Thyroid gland (tissue), 4 donors: ENCODE measurements at regions not wholly inside any gene's neighbourhood (a gene's known extent, or its start where the extent isn't known, plus 50 kb on each side); places are given as distances from the start of the nearest gene placed in this dataset.
"Not testable (repeated sequence)": the region's sequence is repeated elsewhere in the genome, so short reads cannot be mapped to it uniquely, and the experiment has no call there.

Experiments used
- DNase-seq, 2 donors: peaks; one replicate each; pipeline ENCODE4 v3.0.0-alpha.2; 2019
- H3K27ac ChIP-seq, 3 donors: fragments of 200-600 bp; sonication (generic); 1 replicate in 2 of 3; 2 replicates in 1 of 3; pipeline ENCODE4 v1.5.1; 2016 to 2019; ENCODE audit warnings: mild to moderate bottlenecking in 1 of 3, moderate library complexity in 1 of 3
- H3K27me3 ChIP-seq: fragments of 200-600 bp; sonication (generic); one replicate; pipeline ENCODE4 v1.5.1; 2019
- H3K36me3 ChIP-seq, 2 donors: fragments of 200-600 bp; sonication (generic); one replicate each; pipeline ENCODE4 v1.5.1; 2016 to 2019
- H3K4me1 ChIP-seq, 2 donors: fragments of 200-600 bp; sonication (generic); one replicate each; pipeline ENCODE4 v1.5.1; 2017 to 2019
- H3K4me3 ChIP-seq, 3 donors: fragments of 200-600 bp; sonication (generic); replicated peaks in 1 of 3; 1 replicate in 2 of 3; 2 replicates in 1 of 3; pipeline ENCODE4 v1.5.1; 2016; ENCODE audit warnings: mild to moderate bottlenecking in 1 of 3
- H3K9me3 ChIP-seq: fragments of 200-600 bp; sonication (generic); one replicate; pipeline ENCODE4 v1.5.1; 2017
- CTCF ChIP-seq, 6 experiments: fragments of 200-600 bp in 3 of 6; fragments of 450-650 bp in 3 of 6; sonication (generic) in 3 of 6; IDR thresholded peaks; one replicate each; pipeline ENCODE4 v1.5.1; 2016 to 2019; ENCODE audit warnings: antibody characterized with exemption in 6 of 6, mild to moderate bottlenecking in 2 of 6, inconsistent platforms in 1 of 6, moderate library complexity in 1 of 6
- POLR2A ChIP-seq, 2 donors: fragments of 450-650 bp; IDR thresholded peaks; one replicate each; pipeline ENCODE4 v1.6.1; 2017; ENCODE audit warnings: antibody characterized with exemption in 2 of 2, mild to moderate bottlenecking in 2 of 2, moderate library complexity in 1 of 2
- WGBS, 2 donors: methylation state at CpG; one replicate each; pipeline ENCODE4 v1.1.5; 2017; 5-methylcytosine and 5-hydroxymethylcytosine counted together
- intact Hi-C: fragments of 100-400 bp; cut with DNase I; formaldehyde crosslinking; loops from one replicate; pipeline ENCODE4 v1.15.1; 2023

GRCh38 chr6:102732898-102733297, 1339.4 kb downstream of the GRIK2 start:
- Histone ChIP-seq H3K4me3 (no peak overlapping the region), H3K27ac (no peak overlapping the region), H3K27me3 (no peaks in the 10 kb centered on the region), H3K36me3 (no peaks in the 10 kb centered on the region), H3K4me1 (no peaks in the 10 kb centered on the region), H3K9me3 (no peaks in the 10 kb centered on the region)
- intact Hi-C loops = no loop called here
- no peak for DNase-seq
- WGBS, 2 donors = 42 to 46% methylated on average over 3 of the region's 3 CpGs
- TF ChIP-seq POLR2A (IDR thresholded peaks at IDR 0.05) (no peak), CTCF (IDR thresholded peaks at IDR 0.05) (no peak)

- DNase-seq, H3K4me1 ChIP-seq, H3K36me3 ChIP-seq, intact Hi-C loops, H3K9me3 ChIP-seq, H3K27me3 ChIP-seq, H3K4me3 ChIP-seq, H3K27ac ChIP-seq: not testable (repeated sequence)
- WGBS, 2 donors = 92% methylated on average over 24 of the region's 24 CpGs
These were observed 1328.6 kb downstream of the GRIK2 start for GRCh38 chr6:102722086-102722485.

- 21 to 31% methylated on average over 5 of the region's 5 CpGs for WGBS, 2 donors
- H3K27me3 ChIP-seq = no peaks in the 10 kb centered on the region
- H3K4me1 ChIP-seq = no peaks in the 10 kb centered on the region
- H3K36me3 ChIP-seq = no peaks in the 10 kb centered on the region
- TF ChIP-seq POLR2A (IDR thresholded peaks at IDR 0.05) = no peak
- no peak for TF ChIP-seq CTCF (IDR thresholded peaks at IDR 0.05)
- no peak overlapping the region for H3K27ac ChIP-seq
- H3K4me3 ChIP-seq = no peak overlapping the region
- H3K9me3 ChIP-seq = no peaks in the 10 kb centered on the region
- DNase-seq = no peak
- intact Hi-C loops = no loop called here
These were observed 1324.4 kb downstream of the GRIK2 start for GRCh38 chr6:102717737-102718456.

GRCh38 chr6:102717252-102717651, 1323.7 kb downstream of the GRIK2 start:
- intact Hi-C loops = no loop called here
- no peak overlapping the region for H3K4me3 ChIP-seq
- TF ChIP-seq CTCF (IDR thresholded peaks at IDR 0.05) (no peak), POLR2A (IDR thresholded peaks at IDR 0.05) (no peak)
- 91 to 93% methylated on average over 2 of the region's 2 CpGs for WGBS, 2 donors
- no peaks in the 10 kb centered on the region for H3K27me3 ChIP-seq
- H3K36me3 ChIP-seq = no peaks in the 10 kb centered on the region
- no peak for DNase-seq
- H3K9me3 ChIP-seq = no peaks in the 10 kb centered on the region
- no peaks in the 10 kb centered on the region for H3K4me1 ChIP-seq
- no peak overlapping the region for H3K27ac ChIP-seq

GRCh38 chr6:102701019-102701418, 1307.5 kb downstream of the GRIK2 start:
- Histone ChIP-seq H3K9me3 (no peaks in the 10 kb centered on the region), H3K27me3 (no peaks in the 10 kb centered on the region), H3K4me3 (no peak overlapping the region), H3K4me1 (no peaks in the 10 kb centered on the region), H3K27ac (no peak overlapping the region), H3K36me3 (no peaks in the 10 kb centered on the region)
- intact Hi-C loops = no loop called here
- 87 to 91% methylated on average over 8 of the region's 8 CpGs for WGBS, 2 donors
- TF ChIP-seq CTCF (IDR thresholded peaks at IDR 0.05) (no peak), POLR2A (IDR thresholded peaks at IDR 0.05) (no peak)
- no peak for DNase-seq
